Esophagus squamous epithelium (tissue), 4 donors: ENCODE measurements at regions not wholly inside any gene's neighbourhood (a gene's known extent, or its start where the extent isn't known, plus 50 kb on each side); places are given as distances from the start of the nearest gene placed in this dataset.

Experiments
- POLR2A ChIP-seq, 4 donors: fragments of 450-650 bp; IDR thresholded peaks; one replicate each; pipeline ENCODE4 v1.6.1; 2017; ENCODE audit warnings: antibody characterized with exemption in 4 of 4, mild to moderate bottlenecking in 4 of 4, moderate library complexity in 3 of 4
- TF ChIP-seq, protein P1 (sequence below), 6 experiments: fragments of 450-650 bp in 4 of 6; fragments of 200-600 bp in 2 of 6; sonication (generic) in 2 of 6; IDR thresholded peaks; one replicate each; pipeline ENCODE4 v1.5.1; 2016 to 2019; ENCODE audit warnings: antibody characterized with exemption in 6 of 6, mild to moderate bottlenecking in 4 of 6, moderate library complexity in 4 of 6

DNA sequence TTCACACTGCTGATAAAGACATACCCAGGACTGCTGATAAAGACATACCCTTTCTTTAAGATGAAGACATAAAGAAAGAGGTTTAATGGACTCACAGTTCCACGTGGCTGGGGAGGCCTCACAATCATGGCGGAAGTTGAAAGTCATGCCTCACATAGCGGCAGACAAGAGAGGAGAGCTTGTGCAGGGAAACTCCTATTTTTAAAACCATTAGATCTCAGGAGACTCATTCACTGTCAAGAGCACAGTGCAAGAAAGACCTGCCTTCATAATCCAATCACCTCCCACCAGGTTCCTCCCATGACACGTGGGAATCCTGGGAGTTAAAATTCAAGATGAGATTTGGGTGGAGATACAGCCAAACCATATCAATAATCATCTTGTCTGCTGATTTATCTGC is 278.1 kb downstream of the SLC6A15 start:
- TF ChIP-seq, protein P1, sequence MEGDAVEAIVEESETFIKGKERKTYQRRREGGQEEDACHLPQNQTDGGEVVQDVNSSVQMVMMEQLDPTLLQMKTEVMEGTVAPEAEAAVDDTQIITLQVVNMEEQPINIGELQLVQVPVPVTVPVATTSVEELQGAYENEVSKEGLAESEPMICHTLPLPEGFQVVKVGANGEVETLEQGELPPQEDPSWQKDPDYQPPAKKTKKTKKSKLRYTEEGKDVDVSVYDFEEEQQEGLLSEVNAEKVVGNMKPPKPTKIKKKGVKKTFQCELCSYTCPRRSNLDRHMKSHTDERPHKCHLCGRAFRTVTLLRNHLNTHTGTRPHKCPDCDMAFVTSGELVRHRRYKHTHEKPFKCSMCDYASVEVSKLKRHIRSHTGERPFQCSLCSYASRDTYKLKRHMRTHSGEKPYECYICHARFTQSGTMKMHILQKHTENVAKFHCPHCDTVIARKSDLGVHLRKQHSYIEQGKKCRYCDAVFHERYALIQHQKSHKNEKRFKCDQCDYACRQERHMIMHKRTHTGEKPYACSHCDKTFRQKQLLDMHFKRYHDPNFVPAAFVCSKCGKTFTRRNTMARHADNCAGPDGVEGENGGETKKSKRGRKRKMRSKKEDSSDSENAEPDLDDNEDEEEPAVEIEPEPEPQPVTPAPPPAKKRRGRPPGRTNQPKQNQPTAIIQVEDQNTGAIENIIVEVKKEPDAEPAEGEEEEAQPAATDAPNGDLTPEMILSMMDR (IDR thresholded peaks at IDR 0.05): no peak
- TF ChIP-seq POLR2A (IDR thresholded peaks at IDR 0.05): no peak
